SK-N-SH (cell line): ENCODE measurements at regions not wholly inside any gene's neighbourhood (a gene's known extent, or its start where the extent isn't known, plus 50 kb on each side); places are given as distances from the start of the nearest gene placed in this dataset.

Experiments used
- EZH2phosphoT487 ChIP-seq: fragments of 200-600 bp; sonication (generic); IDR thresholded peaks from 2 replicates; pipeline ENCODE4 v1.6.1; 2017; ENCODE audit warnings: low read depth, mixed run types, mild to moderate bottlenecking, antibody characterized with exemption, moderate library complexity, borderline replicate concordance
- POLR2AphosphoS5 ChIP-seq: IDR thresholded peaks from 2 replicates; pipeline ENCODE4 v1.6.1; 2012; ENCODE audit warnings: low read depth, low read length
- USF2 ChIP-seq: fragments of 150-350 bp; IDR thresholded peaks from 2 replicates; pipeline ENCODE4 v1.6.1; 2017; ENCODE audit warnings: antibody characterized with exemption, low read length, low read depth, borderline replicate concordance

GRCh38 chr11:111047374-111047773 is 198.2 kb upstream of the POU2AF2 start:
- no peak for TF ChIP-seq USF2
- no peak for TF ChIP-seq EZH2phosphoT487
- TF ChIP-seq POLR2AphosphoS5, result no peak
